Fibroblast of villous mesenchyme (primary cell): ENCODE measurements at regions not wholly inside any gene's neighbourhood (a gene's known extent, or its start where the extent isn't known, plus 50 kb on each side); places are given as distances from the start of the nearest gene placed in this dataset.

Experiments
- DNase-seq: peaks from one replicate; pipeline ENCODE4 v3.0.0-alpha.2; 2010; ENCODE audit warnings: low read depth
- H3K4me3 ChIP-seq: 2 replicates; pipeline ENCODE4 v1.5.1; 2011; ENCODE audit warnings: low read depth, mild to moderate bottlenecking, low read length
- TF ChIP-seq, protein P1 (sequence below): IDR thresholded peaks from 2 replicates; pipeline ENCODE4 v1.5.1; 2012; ENCODE audit warnings: low read depth, mild to moderate bottlenecking, low read length; ENCODE audit not compliant: insufficient read depth

DNA sequence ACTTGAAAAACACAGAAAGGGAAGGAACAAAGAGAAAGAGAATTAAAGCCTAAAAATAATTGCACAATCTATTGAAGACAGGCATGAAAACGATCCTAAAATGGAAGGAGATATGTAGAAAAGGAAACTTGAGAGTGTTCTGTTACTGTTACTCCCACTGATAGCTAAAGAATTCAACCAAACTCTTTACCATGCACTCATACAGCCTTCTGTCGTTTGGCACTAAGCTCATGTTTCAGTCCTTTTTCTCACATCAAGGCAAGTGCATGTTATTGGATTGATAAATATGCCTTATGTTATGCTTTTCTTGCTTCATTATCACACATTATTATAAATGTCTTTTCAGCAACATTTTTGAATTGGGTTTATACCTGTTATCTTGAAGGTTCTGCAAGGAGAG lies 696.5 kb downstream of the EFNA5 start:
- TF ChIP-seq, protein P1, sequence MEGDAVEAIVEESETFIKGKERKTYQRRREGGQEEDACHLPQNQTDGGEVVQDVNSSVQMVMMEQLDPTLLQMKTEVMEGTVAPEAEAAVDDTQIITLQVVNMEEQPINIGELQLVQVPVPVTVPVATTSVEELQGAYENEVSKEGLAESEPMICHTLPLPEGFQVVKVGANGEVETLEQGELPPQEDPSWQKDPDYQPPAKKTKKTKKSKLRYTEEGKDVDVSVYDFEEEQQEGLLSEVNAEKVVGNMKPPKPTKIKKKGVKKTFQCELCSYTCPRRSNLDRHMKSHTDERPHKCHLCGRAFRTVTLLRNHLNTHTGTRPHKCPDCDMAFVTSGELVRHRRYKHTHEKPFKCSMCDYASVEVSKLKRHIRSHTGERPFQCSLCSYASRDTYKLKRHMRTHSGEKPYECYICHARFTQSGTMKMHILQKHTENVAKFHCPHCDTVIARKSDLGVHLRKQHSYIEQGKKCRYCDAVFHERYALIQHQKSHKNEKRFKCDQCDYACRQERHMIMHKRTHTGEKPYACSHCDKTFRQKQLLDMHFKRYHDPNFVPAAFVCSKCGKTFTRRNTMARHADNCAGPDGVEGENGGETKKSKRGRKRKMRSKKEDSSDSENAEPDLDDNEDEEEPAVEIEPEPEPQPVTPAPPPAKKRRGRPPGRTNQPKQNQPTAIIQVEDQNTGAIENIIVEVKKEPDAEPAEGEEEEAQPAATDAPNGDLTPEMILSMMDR: no peak
- no peak for DNase-seq
- no peak overlapping the region for H3K4me3 ChIP-seq

DNA sequence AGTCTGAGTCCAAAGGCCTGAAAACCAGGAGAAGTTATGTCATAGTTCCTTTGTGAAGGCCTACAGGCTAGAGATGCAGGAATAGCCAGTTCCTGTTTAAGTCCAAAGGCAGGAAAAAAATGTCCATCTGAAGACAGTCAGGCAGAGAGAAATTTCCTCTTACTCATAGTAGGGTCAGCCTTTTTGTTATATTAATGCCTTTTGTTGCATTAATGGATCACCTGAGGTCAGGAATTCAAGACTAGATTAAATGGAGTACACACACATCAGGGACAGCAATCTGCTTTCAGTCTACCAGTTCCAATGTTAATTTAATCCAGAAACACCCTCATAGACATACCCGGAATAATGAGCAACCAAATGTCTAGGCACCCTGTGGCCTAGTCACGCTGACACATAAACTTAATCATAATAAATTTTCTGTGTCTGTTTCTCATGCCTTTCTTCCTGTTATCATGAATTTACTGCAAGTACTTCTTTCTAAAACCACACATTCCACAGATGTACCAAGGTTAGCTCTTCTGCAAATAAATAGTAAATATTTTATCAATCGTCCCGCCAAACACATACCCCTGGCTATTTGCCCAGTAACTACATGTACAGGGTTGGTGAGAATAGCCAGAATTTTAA lies 703.9 kb downstream of the EFNA5 start:
- H3K4me3 ChIP-seq: no peak overlapping the region
- TF ChIP-seq, protein P1: no peak

DNA sequence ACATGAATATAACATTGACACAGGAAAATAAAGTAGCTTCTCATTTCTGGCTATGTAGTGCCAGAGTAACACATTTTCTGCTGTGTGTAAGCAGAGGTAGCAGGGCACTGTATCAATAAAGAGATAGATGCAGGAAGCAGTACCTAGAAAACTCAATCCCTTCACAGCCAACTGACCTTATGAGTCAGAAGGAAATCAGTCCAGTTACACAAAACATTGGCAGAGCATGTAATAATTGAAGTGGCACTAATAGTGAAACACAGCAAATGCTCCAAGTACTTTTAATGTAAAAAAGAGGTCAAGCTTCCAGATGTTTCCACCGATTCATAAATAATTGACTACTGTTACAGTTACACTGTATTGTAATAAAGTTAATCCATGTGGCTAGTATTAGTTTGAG lies 706.6 kb downstream of the EFNA5 start:
- H3K4me3 ChIP-seq: no peak overlapping the region
- TF ChIP-seq, protein P1: no peak
- peak; percentile 2 for DNase-seq

More for the DNA sequence above, 703.9 kb downstream of the EFNA5 start:
- no peak for DNase-seq

DNA sequence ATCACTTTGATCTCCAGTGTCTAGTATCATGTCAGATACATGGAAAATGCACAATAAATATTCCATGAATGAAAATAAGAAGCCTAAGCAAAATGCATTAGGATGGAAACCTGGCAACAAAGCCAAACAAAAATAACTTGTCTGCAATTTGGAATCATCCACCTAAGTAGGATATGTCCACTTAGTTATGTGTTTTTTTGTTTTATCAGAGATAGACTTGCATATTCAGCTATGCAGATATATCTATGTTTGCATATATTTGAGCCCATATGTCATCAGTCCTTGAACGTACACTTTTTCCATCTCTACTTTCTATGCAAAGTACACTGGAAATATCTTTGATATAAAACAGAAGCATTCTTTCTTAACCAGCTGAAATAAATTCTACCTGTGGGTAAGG lies 707.1 kb downstream of the EFNA5 start:
- TF ChIP-seq, protein P1: no peak
- no peak overlapping the region for H3K4me3 ChIP-seq
- no peak for DNase-seq

DNA sequence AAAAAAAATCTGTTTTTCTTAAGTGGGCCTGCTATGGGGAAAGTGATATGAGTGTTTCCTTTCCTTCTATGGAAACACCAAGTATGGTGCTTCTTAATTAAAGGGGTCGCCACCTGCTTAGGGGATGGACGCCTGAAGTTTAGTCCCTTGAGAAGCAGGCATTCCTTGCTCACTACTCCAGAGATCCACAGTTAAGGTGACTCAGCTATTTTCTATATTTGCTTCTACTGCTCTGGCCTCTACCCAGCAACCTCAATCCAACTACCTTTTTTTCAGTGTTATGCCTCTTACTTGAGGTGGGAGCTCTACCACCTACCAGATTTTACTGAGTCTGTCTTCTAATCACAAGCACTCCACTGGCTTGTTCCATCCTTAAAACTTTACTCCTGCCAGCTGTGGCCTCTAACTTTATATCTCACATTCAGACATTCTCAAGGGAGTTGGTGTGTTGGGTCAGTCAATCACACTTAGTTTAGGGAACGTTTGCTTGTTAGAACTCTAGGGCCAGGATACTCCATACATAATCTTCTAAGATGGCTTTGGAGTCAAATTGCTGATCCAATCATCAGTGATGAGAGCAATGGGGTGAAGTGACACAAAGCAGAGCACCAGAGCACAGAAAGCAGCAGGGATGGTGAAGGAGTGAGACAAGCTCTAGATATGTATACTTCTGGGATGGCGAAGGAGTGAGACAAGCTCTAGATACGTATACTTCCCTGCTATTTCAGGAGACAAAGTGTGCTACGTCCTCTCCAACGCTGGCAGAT lies 708.1 kb downstream of the EFNA5 start:
- no peak for DNase-seq
- TF ChIP-seq, protein P1: no peak
- no peak overlapping the region for H3K4me3 ChIP-seq

DNA sequence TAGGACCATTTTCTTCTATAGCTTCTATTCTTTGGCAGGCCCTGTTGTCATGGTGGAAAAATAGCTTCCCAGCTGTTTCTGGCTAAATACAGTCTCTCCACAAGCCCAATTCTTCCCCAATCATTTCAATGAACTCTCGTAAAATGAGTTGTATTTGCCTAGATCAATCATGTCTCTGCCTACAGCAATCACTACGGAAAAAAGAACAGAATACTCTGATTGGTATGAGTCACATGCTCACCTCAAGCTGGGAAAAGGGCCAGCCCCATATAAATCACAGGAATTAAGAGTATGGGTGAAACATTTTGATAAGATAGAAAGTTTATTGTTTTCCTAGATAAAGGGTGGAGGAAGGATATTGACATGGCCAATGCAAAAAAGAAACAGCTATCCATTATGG lies 711.4 kb downstream of the EFNA5 start:
- no peak overlapping the region for H3K4me3 ChIP-seq
- no peak for DNase-seq
- TF ChIP-seq, protein P1: no peak
